GM12878 (cell line): ENCODE measurements at regions not wholly inside any gene's neighbourhood (a gene's known extent, or its start where the extent isn't known, plus 50 kb on each side); places are given as distances from the start of the nearest gene placed in this dataset.

ENCODE experiments used
- ATAC-seq: fragments of 200-7000 bp; cut with Tn5 transposase; 3 replicates; pipeline ENCODE4 v1.9.1; 2020; ENCODE audit warnings: mild to moderate bottlenecking, moderate library complexity
- BruUV-seq: library from RNA; stranded (reverse); fragments of 400-500 nt; replicated peaks from 2 replicates; lab custom pipeline; 2021; lab: Mats Ljungman, UMichigan
- CTCF ChIA-PET: fragments of 300-600 bp; sonication (Branson Sonifier 250); formaldehyde crosslinking; extraction: SDS; loops from one replicate; lab custom pipeline; 2021; ENCODE audit warnings: inconsistent platforms; lab: Yijun Ruan, JAX
- POLR2A ChIA-PET: fragments of 350-600 bp; formaldehyde crosslinking; extraction: SDS; loops from one replicate; lab custom pipeline; 2021; ENCODE audit warnings: inconsistent platforms; lab: Charles Lee
- RAD21 ChIA-PET: fragments of 300-600 bp; sonication (Branson Sonifier 250); formaldehyde crosslinking; loops from one replicate; lab custom pipeline; 2023; ENCODE audit warnings: antibody characterized with exemption; ENCODE audit not compliant: unreplicated experiment; lab: Charles Lee
- SMC1A ChIA-PET: fragments of 300-600 bp; sonication (Branson Sonifier 250); formaldehyde crosslinking; loops from one replicate; lab custom pipeline; 2023; ENCODE audit not compliant: unreplicated experiment, uncharacterized antibody; lab: Charles Lee
- DNase-seq: peaks from one replicate; pipeline ENCODE4 v3.0.0-alpha.2; 2011; ENCODE audit warnings: low read depth, low spot score
- FAIRE-seq: peaks from 3 replicates; lab custom pipeline; 2011; peaks lifted over from hg19 to GRCh38; lab: Jason Lieb, UNC
- H2AFZ ChIP-seq: 2 replicates; pipeline ENCODE4 v1.6.0; 2011; ENCODE audit warnings: low read depth, low read length, control low read depth; ENCODE audit not compliant: control insufficient read depth
- H3K27ac ChIP-seq: 2 replicates; pipeline ENCODE4 v1.5.1; 2011; ENCODE audit warnings: control low read depth; ENCODE audit not compliant: control insufficient read depth, insufficient read depth
- H3K27me3 ChIP-seq, 2 experiments: replicated peaks in 1 of 2; 2 replicates each; pipeline versions ENCODE4 v1.6.0 to v1.6.1; 2011; ENCODE audit warnings: low read length in 1 of 2; ENCODE audit not compliant: control insufficient read depth in 2 of 2, insufficient read depth in 2 of 2
- H3K36me3 ChIP-seq, 2 experiments: 2 replicates each; pipeline ENCODE4 v1.5.1; 2011; ENCODE audit warnings: low read length in 1 of 2; ENCODE audit not compliant: control insufficient read depth in 2 of 2, insufficient read depth in 2 of 2
- H3K4me1 ChIP-seq: 2 replicates; pipeline ENCODE4 v1.6.1; 2011; ENCODE audit warnings: mild to moderate bottlenecking, low read length, moderate library complexity, mixed read lengths; ENCODE audit not compliant: control insufficient read depth, insufficient read depth
- H3K4me2 ChIP-seq: 2 replicates; pipeline ENCODE4 v1.6.0; 2011; ENCODE audit warnings: control low read depth; ENCODE audit not compliant: control insufficient read depth, insufficient read depth
- H3K4me3 ChIP-seq: fragments of 200-600 bp; sonication (generic); 2 replicates; pipeline ENCODE4 v1.5.1; 2016
- H3K79me2 ChIP-seq: 2 replicates; pipeline ENCODE4 v1.6.0; 2011; ENCODE audit warnings: low read length; ENCODE audit not compliant: control insufficient read depth, insufficient read depth
- H3K9ac ChIP-seq: 2 replicates; pipeline ENCODE4 v1.8.0; 2011; ENCODE audit warnings: low read length, control low read depth, mixed read lengths; ENCODE audit not compliant: control insufficient read depth, insufficient read depth
- H3K9me3 ChIP-seq: replicated peaks from 3 replicates; pipeline ENCODE4 v1.5.1; 2011; ENCODE audit warnings: mild to moderate bottlenecking, low read length; ENCODE audit not compliant: control insufficient read depth, insufficient read depth
- H4K20me1 ChIP-seq: 2 replicates; pipeline ENCODE4 v1.6.0; 2011; ENCODE audit not compliant: control insufficient read depth, insufficient read depth
- CREM ChIP-seq: IDR thresholded peaks from 2 replicates; pipeline ENCODE4 v1.6.1; 2014; ENCODE audit warnings: antibody characterized with exemption, low read depth
- HDAC2 ChIP-seq: fragments of 200-600 bp; sonication (generic); IDR thresholded peaks from 2 replicates; pipeline ENCODE4 v1.6.1; 2017
- IRF3 ChIP-seq: fragments of 450-650 bp; IDR thresholded peaks from 2 replicates; pipeline ENCODE4 v1.6.1; 2014; ENCODE audit warnings: mild to moderate bottlenecking
- MAX ChIP-seq: IDR thresholded peaks from 2 replicates; pipeline ENCODE4 v1.6.1; 2012; ENCODE audit warnings: low read depth, low read length, improper control_type of control experiment
- MEF2B ChIP-seq: fragments of 450-650 bp; IDR thresholded peaks from 2 replicates; pipeline ENCODE4 v1.6.1; 2018; ENCODE audit warnings: mild to moderate bottlenecking, moderate library complexity; ENCODE audit not compliant: partially characterized antibody, poor library complexity, severe bottlenecking
- RELA ChIP-seq: fragments of 450-650 bp; IDR thresholded peaks from 2 replicates; pipeline ENCODE4 v1.8.0; 2014; ENCODE audit warnings: borderline replicate concordance; ENCODE audit not compliant: partially characterized antibody
- SIX5 ChIP-seq: IDR thresholded peaks from 2 replicates; pipeline ENCODE4 v1.6.1; 2011; ENCODE audit warnings: mild to moderate bottlenecking, low read depth, low read length, moderate library complexity; ENCODE audit not compliant: severe bottlenecking
- SUZ12 ChIP-seq: fragments of 200-600 bp; sonication (generic); IDR thresholded peaks from one replicate; pipeline ENCODE4 v1.6.1; 2018; ENCODE audit warnings: antibody characterized with exemption, mild to moderate bottlenecking; ENCODE audit not compliant: unreplicated experiment
- ZNF274 ChIP-seq: IDR thresholded peaks from one replicate; pipeline ENCODE4 v1.8.0; 2011; ENCODE audit not compliant: insufficient read length, insufficient read depth
- ZNF384 ChIP-seq: IDR thresholded peaks from 2 replicates; pipeline ENCODE4 v1.6.1; 2012; ENCODE audit warnings: low read depth, mild to moderate bottlenecking, low read length, improper control_type of control experiment, borderline replicate concordance
- WGBS: methylation state at CpG from one replicate; pipeline ENCODE4 v1.1.6; 2016; ENCODE audit warnings: low lambda C conversion rate; ENCODE audit not compliant: insufficient replicate concordance, insufficient coverage; ENCODE audit errors: missing lambda C conversion rate; 5-methylcytosine and 5-hydroxymethylcytosine counted together
- in situ Hi-C: fragments of 300-500 bp; cut with MboI; formaldehyde crosslinking; loops from 9 replicates; pipeline ENCODE4 v1.14.3; 2018; ENCODE audit warnings: mixed read lengths
- intact Hi-C: fragments of 100-400 bp; cut with micrococcal nuclease; formaldehyde crosslinking; loops from one replicate; pipeline ENCODE4 v1.14.2; 2022; ENCODE audit not compliant: unreplicated experiment

DNA sequence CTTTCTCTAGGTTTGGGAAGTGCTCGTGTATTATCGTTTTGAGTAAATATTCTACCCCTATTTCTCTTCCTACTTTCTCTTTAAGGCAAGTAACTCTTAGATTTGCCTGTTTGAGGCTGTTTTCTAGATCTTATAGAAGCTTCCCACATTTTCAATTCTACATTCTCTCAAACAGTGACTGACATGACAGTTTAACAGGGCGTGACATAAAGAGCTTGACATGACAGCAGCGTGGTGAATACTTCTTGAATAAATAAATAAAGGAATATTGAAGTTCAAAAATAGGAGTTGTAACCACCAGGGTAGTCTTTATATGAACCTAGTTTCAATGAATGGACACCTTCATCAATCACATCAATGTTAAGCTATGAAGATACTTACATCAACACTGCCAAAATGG is 162.0 kb downstream of the TRAM1L1 start:
- ChIA-PET POLR2A (no interaction called here), SMC1A (no interaction called here), CTCF (no interaction called here), RAD21 (no interaction called here)
- Histone ChIP-seq H3K27ac (no peak overlapping the region), H3K27me3 (no peaks in the 10 kb centered on the region), H3K9me3 (no peaks in the 10 kb centered on the region), H3K4me3 (no peak overlapping the region), H2AFZ (no peak overlapping the region), H4K20me1 (no peaks in the 10 kb centered on the region), H3K4me1 (no peaks in the 10 kb centered on the region), H3K4me2 (no peak overlapping the region), H3K36me3 (no peaks in the 10 kb centered on the region), H3K79me2 (no peaks in the 10 kb centered on the region), H3K9ac (no peak overlapping the region)
- TF ChIP-seq IRF3 (no peak), MEF2B (no peak), RELA (no peak), HDAC2 (no peak), MAX (no peak), ZNF384 (no peak), SUZ12 (no peak), SIX5 (no peak), CREM (no peak), ZNF274 (no peak)
- DNase-seq (no peak), FAIRE-seq (no peak), ATAC-seq (no peak)
- WGBS: 11% methylated on average over 4 of the region's 4 CpGs
- intact Hi-C loops (no loop called here), in situ Hi-C loops (no loop called here)
- BruUV-seq: no TSS peak
